Activated CD4-positive, alpha-beta T cell treated with anti-CD3 and anti-CD28 coated beads, Interleukin-2, amount 10 ng/mL, durations not matched to agents 7 days and 5 days (primary cell): ENCODE measurements at regions not wholly inside any gene's neighbourhood (a gene's known extent, or its start where the extent isn't known, plus 50 kb on each side); places are given as distances from the start of the nearest gene placed in this dataset.

Experiments
- CTCF ChIA-PET: fragments of 350-600 bp; sonication (Branson Sonifier 250); formaldehyde crosslinking; loops from one replicate; lab custom pipeline; 2021; ENCODE audit warnings: antibody characterized with exemption; lab: Charles Lee
- POLR2A ChIA-PET: fragments of 350-600 bp; sonication (Branson Sonifier 250); formaldehyde crosslinking; loops from one replicate; lab custom pipeline; 2021; ENCODE audit warnings: antibody characterized with exemption; lab: Charles Lee
- DNase-seq: peaks from one replicate; pipeline ENCODE4 v3.0.0-alpha.2; 2020
- H3K27ac Mint-ChIP-seq: one replicate; pipeline ENCODE4 v1.8.0; 2021; ENCODE audit warnings: mild to moderate bottlenecking, moderate library complexity, mixed read lengths
- H3K27me3 Mint-ChIP-seq: one replicate; pipeline ENCODE4 v1.8.0; 2021; ENCODE audit warnings: mixed read lengths
- H3K36me3 Mint-ChIP-seq: one replicate; pipeline ENCODE4 v1.8.0; 2021; ENCODE audit warnings: low read depth, mixed read lengths
- H3K4me1 Mint-ChIP-seq: one replicate; pipeline ENCODE4 v1.8.0; 2021; ENCODE audit warnings: mixed read lengths
- H3K4me3 Mint-ChIP-seq: one replicate; pipeline ENCODE4 v1.8.0; 2021; ENCODE audit warnings: mild to moderate bottlenecking, moderate library complexity, mixed read lengths
- H3K9me3 Mint-ChIP-seq: one replicate; pipeline ENCODE4 v1.8.0; 2021; ENCODE audit warnings: mixed read lengths

- POLR2A ChIA-PET: no interaction called here
- no peaks in the 10 kb centered on the region for H3K9me3 Mint-ChIP-seq
- H3K27ac Mint-ChIP-seq: no peak overlapping the region
- H3K4me3 Mint-ChIP-seq: no peak overlapping the region
- H3K4me1 Mint-ChIP-seq: no peaks in the 10 kb centered on the region
- CTCF ChIA-PET: no interaction called here
- no peak for DNase-seq
- no peaks in the 10 kb centered on the region for H3K36me3 Mint-ChIP-seq
- H3K27me3 Mint-ChIP-seq: no peaks in the 10 kb centered on the region
Measured at GRCh38 chr2:117698287-117698686, 116.2 kb upstream of the DDX18 start.

GRCh38 chr2:117698819-117699218 lies 115.7 kb upstream of the DDX18 start:
- Mint-ChIP-seq H3K9me3 (no peaks in the 10 kb centered on the region), H3K27ac (no peak overlapping the region), H3K36me3 (no peaks in the 10 kb centered on the region), H3K4me1 (no peaks in the 10 kb centered on the region), H3K27me3 (no peaks in the 10 kb centered on the region), H3K4me3 (no peak overlapping the region)
- ChIA-PET CTCF (no interaction called here), POLR2A (no interaction called here)
- DNase-seq: no peak

- Mint-ChIP-seq H3K27ac (no peak overlapping the region), H3K36me3 (no peaks in the 10 kb centered on the region), H3K27me3 (no peaks in the 10 kb centered on the region), H3K9me3 (no peaks in the 10 kb centered on the region), H3K4me1 (no peaks in the 10 kb centered on the region), H3K4me3 (no peak overlapping the region)
- no peak for DNase-seq
- CTCF ChIA-PET: no interaction called here
- POLR2A ChIA-PET: no interaction called here
Measured at GRCh38 chr2:117700471-117700870, 114.0 kb upstream of the DDX18 start.

- Mint-ChIP-seq H3K4me1 (no peaks in the 10 kb centered on the region), H3K27ac (no peak overlapping the region), H3K36me3 (no peaks in the 10 kb centered on the region), H3K9me3 (no peaks in the 10 kb centered on the region), H3K27me3 (no peaks in the 10 kb centered on the region), H3K4me3 (no peak overlapping the region)
- DNase-seq: no peak
- CTCF ChIA-PET: no interaction called here
- POLR2A ChIA-PET: no interaction called here
Measured at GRCh38 chr2:117701365-117701764, 113.1 kb upstream of the DDX18 start.

GRCh38 chr2:117702098-117702497 lies 112.4 kb upstream of the DDX18 start:
- ChIA-PET CTCF (no interaction called here), POLR2A (no interaction called here)
- no peaks in the 10 kb centered on the region for H3K4me1 Mint-ChIP-seq
- DNase-seq: no peak
- H3K36me3 Mint-ChIP-seq: no peaks in the 10 kb centered on the region
- H3K9me3 Mint-ChIP-seq: no peaks in the 10 kb centered on the region
- no peak overlapping the region for H3K27ac Mint-ChIP-seq
- no peak overlapping the region for H3K4me3 Mint-ChIP-seq
- no peaks in the 10 kb centered on the region for H3K27me3 Mint-ChIP-seq

- H3K4me3 Mint-ChIP-seq: no peak overlapping the region
- H3K36me3 Mint-ChIP-seq: no peaks in the 10 kb centered on the region
- no peaks in the 10 kb centered on the region for H3K27me3 Mint-ChIP-seq
- CTCF ChIA-PET: no interaction called here
- POLR2A ChIA-PET: no interaction called here
- H3K9me3 Mint-ChIP-seq: no peaks in the 10 kb centered on the region
- DNase-seq: no peak
- H3K4me1 Mint-ChIP-seq: no peaks in the 10 kb centered on the region
- H3K27ac Mint-ChIP-seq: no peak overlapping the region
Measured at GRCh38 chr2:117703858-117704257, 110.6 kb upstream of the DDX18 start.

GRCh38 chr2:117704818-117705217 lies 109.7 kb upstream of the DDX18 start:
- Mint-ChIP-seq H3K27ac (no peak overlapping the region), H3K9me3 (no peaks in the 10 kb centered on the region), H3K36me3 (no peaks in the 10 kb centered on the region), H3K4me3 (no peak overlapping the region), H3K27me3 (no peaks in the 10 kb centered on the region), H3K4me1 (no peaks in the 10 kb centered on the region)
- no peak for DNase-seq
- ChIA-PET POLR2A (no interaction called here), CTCF (no interaction called here)

GRCh38 chr2:117707874-117708273 lies 106.6 kb upstream of the DDX18 start:
- no peaks in the 10 kb centered on the region for H3K4me1 Mint-ChIP-seq
- ChIA-PET POLR2A (no interaction called here), CTCF (interaction anchor here (0.6 kb wide), 1 partner anchor 169 kb away, joined by 3 read pairs; no protein-coding TSS in a partner anchor)
- H3K27ac Mint-ChIP-seq: no peak overlapping the region
- H3K9me3 Mint-ChIP-seq: no peaks in the 10 kb centered on the region
- DNase-seq: no peak
- H3K4me3 Mint-ChIP-seq: no peak overlapping the region
- H3K27me3 Mint-ChIP-seq: no peaks in the 10 kb centered on the region
- H3K36me3 Mint-ChIP-seq: no peaks in the 10 kb centered on the region

- Mint-ChIP-seq H3K4me1 (no peaks in the 10 kb centered on the region), H3K4me3 (no peak overlapping the region), H3K9me3 (no peaks in the 10 kb centered on the region), H3K36me3 (no peaks in the 10 kb centered on the region), H3K27ac (no peak overlapping the region), H3K27me3 (peaks cover 2% of the 10 kb centered on the region)
- DNase-seq: no peak
- ChIA-PET CTCF (no interaction called here), POLR2A (no interaction called here)
Measured at GRCh38 chr2:117712684-117713083, 101.8 kb upstream of the DDX18 start.

- H3K4me3 Mint-ChIP-seq: no peak overlapping the region
- no peaks in the 10 kb centered on the region for H3K4me1 Mint-ChIP-seq
- ChIA-PET CTCF (no interaction called here), POLR2A (no interaction called here)
- no peak overlapping the region for H3K27ac Mint-ChIP-seq
- peaks cover 2% of the 10 kb centered on the region for H3K27me3 Mint-ChIP-seq
- no peaks in the 10 kb centered on the region for H3K36me3 Mint-ChIP-seq
- DNase-seq: no peak
- no peaks in the 10 kb centered on the region for H3K9me3 Mint-ChIP-seq
Measured at GRCh38 chr2:117714110-117714509, 100.4 kb upstream of the DDX18 start.

GRCh38 chr2:117714745-117715417 lies 99.6 kb upstream of the DDX18 start:
- POLR2A ChIA-PET: no interaction called here
- Mint-ChIP-seq H3K27ac (no peak overlapping the region), H3K9me3 (no peaks in the 10 kb centered on the region), H3K36me3 (no peaks in the 10 kb centered on the region), H3K27me3 (peaks cover 2% of the 10 kb centered on the region), H3K4me1 (no peaks in the 10 kb centered on the region), H3K4me3 (no peak overlapping the region)
- DNase-seq: no peak
- CTCF ChIA-PET: no interaction called here

- POLR2A ChIA-PET: no interaction called here
- Mint-ChIP-seq H3K4me1 (no peaks in the 10 kb centered on the region), H3K27me3 (peaks cover 2% of the 10 kb centered on the region), H3K9me3 (no peaks in the 10 kb centered on the region), H3K4me3 (no peak overlapping the region), H3K27ac (no peak overlapping the region), H3K36me3 (no peaks in the 10 kb centered on the region)
- no peak for DNase-seq
- CTCF ChIA-PET: no interaction called here
Measured at GRCh38 chr2:117716505-117716904, 98.0 kb upstream of the DDX18 start.

GRCh38 chr2:117717072-117717471 lies 97.4 kb upstream of the DDX18 start:
- CTCF ChIA-PET: no interaction called here
- no peaks in the 10 kb centered on the region for H3K36me3 Mint-ChIP-seq
- no peak for DNase-seq
- POLR2A ChIA-PET: no interaction called here
- H3K27ac Mint-ChIP-seq: no peak overlapping the region
- no peak overlapping the region for H3K4me3 Mint-ChIP-seq
- H3K27me3 Mint-ChIP-seq: peaks cover 2% of the 10 kb centered on the region
- peaks cover 3% of the 10 kb centered on the region for H3K4me1 Mint-ChIP-seq
- H3K9me3 Mint-ChIP-seq: no peaks in the 10 kb centered on the region

- peaks cover 2% of the 10 kb centered on the region for H3K27me3 Mint-ChIP-seq
Measured at GRCh38 chr2:117718048-117718447, 96.4 kb upstream of the DDX18 start.

More at GRCh38 chr2:117718048-117718447, 96.4 kb upstream of the DDX18 start:
- no peak for DNase-seq
- ChIA-PET CTCF (no interaction called here), POLR2A (no interaction called here)
- H3K9me3 Mint-ChIP-seq: no peaks in the 10 kb centered on the region
- H3K27ac Mint-ChIP-seq: no peak overlapping the region
- H3K36me3 Mint-ChIP-seq: no peaks in the 10 kb centered on the region
- peaks cover 8% of the 10 kb centered on the region for H3K4me1 Mint-ChIP-seq
- H3K4me3 Mint-ChIP-seq: no peak overlapping the region
